OCI-LY7 (cell line): ENCODE measurements at regions not wholly inside any gene's neighbourhood (a gene's known extent, or its start where the extent isn't known, plus 50 kb on each side); places are given as distances from the start of the nearest gene placed in this dataset.

Source experiments
- EZH2phosphoT487 ChIP-seq: fragments of 200-600 bp; sonication (generic); IDR thresholded peaks from 2 replicates; pipeline ENCODE4 v1.6.1; 2018; ENCODE audit warnings: low read depth, borderline replicate concordance, mild to moderate bottlenecking, mixed run types, antibody characterized with exemption, low read length, moderate library complexity, mixed read lengths
- TF ChIP-seq, protein P1 (sequence below): fragments of 200-600 bp; sonication (generic); conservative IDR thresholded peaks from 2 replicates; pipeline ENCODE4 v1.5.1; 2014; ENCODE audit warnings: mild to moderate bottlenecking, antibody characterized with exemption, low read length, moderate library complexity, mixed read lengths

DNA sequence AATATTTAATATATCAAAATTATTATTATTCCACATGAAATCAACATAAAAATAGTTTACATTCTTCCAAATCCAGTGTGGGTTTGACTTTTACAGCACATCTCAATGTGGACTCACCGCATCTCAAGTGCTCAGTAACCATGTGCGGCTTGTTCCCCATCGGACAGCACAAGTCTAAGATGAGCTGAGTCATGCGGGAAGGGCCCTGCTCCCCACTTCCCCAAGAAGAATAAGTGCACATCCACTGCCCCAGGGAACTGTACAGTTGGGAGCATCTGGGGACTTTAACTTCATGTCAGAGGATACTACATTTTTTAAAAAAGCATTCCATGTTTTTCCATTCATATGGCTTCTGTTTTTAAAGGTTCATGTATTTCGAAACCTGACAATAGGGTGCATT lies 325.6 kb downstream of the BTBD3 start:
- TF ChIP-seq, protein P1, sequence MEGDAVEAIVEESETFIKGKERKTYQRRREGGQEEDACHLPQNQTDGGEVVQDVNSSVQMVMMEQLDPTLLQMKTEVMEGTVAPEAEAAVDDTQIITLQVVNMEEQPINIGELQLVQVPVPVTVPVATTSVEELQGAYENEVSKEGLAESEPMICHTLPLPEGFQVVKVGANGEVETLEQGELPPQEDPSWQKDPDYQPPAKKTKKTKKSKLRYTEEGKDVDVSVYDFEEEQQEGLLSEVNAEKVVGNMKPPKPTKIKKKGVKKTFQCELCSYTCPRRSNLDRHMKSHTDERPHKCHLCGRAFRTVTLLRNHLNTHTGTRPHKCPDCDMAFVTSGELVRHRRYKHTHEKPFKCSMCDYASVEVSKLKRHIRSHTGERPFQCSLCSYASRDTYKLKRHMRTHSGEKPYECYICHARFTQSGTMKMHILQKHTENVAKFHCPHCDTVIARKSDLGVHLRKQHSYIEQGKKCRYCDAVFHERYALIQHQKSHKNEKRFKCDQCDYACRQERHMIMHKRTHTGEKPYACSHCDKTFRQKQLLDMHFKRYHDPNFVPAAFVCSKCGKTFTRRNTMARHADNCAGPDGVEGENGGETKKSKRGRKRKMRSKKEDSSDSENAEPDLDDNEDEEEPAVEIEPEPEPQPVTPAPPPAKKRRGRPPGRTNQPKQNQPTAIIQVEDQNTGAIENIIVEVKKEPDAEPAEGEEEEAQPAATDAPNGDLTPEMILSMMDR = no peak
- no peak for TF ChIP-seq EZH2phosphoT487
